Inflammatory macrophage (primary cell): ENCODE measurements at regions not wholly inside any gene's neighbourhood (a gene's known extent, or its start where the extent isn't known, plus 50 kb on each side); places are given as distances from the start of the nearest gene placed in this dataset.

Experiments used
- DNase-seq, 2 donors: peaks; one replicate each; pipeline ENCODE4 v3.0.0-alpha.2; 2020 to 2022

GRCh38 chr22:49380095-49380827, 447.4 kb downstream of the BRD1 start:
- no peak for DNase-seq

DNA sequence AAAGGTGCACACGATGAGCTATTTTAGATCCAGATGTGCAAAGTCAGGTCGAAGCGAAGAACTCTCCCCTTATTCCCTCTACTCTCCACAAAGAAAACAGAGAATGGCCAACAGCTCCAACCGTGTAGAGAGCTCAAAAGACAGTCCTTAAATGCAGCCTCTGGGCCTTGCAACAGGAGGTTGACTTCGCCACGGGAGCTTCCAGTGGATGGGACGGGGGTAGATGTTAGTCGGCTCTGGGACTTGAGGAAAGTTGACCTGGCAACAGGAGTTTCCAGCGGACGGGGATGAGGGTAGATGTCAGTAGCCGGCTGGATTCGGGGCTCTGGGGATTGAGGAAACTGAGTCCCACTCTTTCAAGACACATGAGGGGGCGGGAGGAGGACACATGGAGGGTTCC, 450.4 kb downstream of the BRD1 start:
- DNase-seq: no peak

GRCh38 chr22:49373801-49374226, 453.9 kb downstream of the BRD1 start:
- DNase-seq: no peak

- DNase-seq: no peak
These were observed 454.4 kb downstream of the BRD1 start for GRCh38 chr22:49373289-49373666.

DNA sequence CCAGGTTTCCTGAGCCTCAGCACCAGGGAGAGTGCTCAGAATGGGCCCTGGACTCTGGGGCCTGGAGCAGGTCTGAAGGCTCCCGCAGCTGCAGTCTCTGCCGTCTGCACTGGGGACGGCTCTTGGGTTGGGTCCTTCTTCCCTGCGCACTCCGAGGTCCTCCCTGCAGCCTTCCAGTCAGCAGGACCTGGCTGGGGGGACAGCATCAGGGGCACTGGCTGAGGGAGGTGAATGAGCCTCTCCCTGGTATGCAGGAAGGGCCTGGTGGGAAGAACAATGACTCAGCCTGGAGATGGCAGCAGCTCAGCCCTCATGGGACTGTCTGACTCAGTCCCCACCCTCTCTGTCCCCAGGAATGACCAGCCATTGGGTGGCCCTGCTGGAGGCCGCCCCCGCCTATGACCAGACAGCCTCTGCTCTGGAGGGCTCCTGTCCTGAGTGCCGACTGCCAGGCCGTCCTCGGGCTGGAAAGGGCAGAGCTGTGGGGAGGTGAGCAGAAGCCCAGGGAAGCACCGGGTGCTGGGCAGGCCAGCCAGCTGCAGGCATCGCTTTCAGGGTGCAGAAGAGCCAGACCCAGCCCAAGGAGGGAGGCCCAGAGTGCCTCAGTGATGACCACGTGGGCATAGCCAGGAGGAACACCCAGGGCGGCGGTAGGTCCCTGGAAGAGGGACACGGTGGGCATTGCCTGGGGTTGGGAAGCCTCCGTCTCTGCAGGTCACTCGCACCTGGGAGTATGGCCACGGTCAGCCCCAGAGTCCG, 455.0 kb downstream of the BRD1 start:
- DNase-seq: peak; percentile 30 to 62

DNA sequence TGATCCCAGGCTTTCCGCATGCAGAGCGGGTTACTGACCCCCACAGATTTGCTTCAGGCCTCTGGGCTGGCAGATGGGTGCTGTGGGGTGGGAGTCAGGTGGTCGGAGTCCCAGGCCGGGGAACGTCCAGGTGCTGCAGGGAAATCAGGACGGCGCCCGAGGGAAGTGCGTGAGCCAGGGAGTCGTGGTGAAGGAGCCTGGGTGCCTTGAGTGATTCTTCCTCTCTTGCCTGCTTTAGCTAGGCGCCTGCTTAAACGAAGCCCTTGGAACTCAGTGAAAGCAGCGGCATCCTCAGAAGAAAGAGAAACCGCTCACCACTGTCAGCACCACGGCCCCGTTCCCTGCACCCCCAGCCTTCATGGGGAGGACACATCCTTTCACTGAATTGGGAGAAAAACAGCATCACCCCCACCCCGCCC, 455.6 kb downstream of the BRD1 start:
- DNase-seq: no peak

DNA sequence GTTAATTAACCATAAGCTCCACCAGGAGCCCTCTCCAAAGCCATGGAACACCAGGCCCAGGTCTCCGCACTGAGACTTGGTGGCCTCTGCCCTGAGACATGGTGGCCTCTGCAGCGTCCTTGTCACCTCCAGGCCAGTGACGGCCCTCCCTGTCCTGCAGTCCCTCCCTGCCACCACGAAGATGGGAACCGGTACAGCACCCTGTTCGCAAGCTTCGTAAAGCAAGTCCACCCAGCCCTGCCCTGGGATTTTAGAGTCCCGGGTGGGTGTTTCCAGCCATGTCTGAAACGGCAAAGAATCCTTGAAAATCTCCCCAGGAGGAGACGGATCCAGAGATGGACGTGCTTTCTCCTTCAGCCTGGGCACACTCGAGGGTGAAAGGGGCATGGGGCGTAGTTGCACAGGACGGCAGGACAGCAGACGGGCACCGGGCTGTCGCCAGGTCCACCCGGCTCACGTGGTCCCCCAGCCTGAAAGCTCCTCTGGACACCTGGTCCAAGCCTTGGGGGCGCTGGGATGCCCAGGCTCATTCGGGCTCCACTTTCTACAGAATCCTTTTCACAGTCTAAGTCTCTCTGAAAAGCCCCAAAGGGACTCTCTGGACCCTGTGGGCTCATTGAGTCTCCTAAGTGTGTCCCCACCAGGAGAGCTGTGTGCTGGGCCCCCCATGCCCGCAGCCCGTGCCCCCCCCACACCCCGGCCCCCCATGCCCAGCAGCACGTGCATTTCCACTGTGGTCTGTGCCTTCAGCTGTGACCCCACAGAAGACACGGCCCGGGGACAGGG, 456.2 kb downstream of the BRD1 start:
- DNase-seq: no peak

GRCh38 chr22:49370627-49371301, 456.9 kb downstream of the BRD1 start:
- no peak for DNase-seq

DNA sequence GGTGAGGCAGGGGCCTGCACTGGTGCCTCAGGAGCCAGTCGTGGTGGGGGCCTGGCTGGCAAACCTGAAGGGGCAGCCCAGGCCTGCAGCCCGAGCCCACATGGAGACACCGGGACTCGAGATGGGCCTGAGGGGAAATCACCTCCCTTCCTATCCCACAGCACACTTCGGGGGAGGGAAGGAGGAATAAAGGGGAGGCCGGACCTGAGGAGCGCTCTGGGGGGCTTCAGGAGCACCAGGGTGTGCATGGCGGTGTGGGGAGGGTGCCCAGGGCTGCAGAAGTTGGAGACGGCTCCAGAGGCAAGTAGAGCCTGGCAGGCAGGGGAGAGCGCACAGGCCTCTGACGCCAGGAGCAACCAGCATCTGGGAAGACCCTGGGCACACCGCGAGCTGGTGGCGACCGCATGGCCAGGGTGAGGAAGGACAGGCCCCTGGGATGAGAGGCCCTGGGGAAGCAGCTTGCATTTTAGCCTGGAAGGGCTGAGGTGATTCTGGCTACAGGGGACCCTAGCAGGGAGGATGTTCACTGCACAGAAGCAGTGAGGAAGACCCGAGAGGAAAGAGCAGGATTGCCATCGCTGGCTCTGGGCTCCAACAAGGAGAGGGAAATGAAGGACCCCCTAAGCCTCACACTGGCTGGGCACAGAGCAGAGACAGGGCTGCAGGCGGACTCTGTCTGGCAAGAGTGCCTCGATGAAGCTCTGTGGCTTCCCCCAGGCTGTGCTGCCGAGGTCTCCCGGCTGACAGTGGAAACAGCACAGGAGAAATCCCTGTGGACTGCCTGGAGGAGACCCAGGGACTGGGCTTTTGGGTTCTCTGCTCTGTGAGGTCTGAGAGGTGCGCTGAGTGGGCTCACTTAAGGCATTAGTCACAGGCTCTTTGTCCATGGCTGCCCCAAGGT, 457.7 kb downstream of the BRD1 start:
- DNase-seq: no peak

- peak; percentile 4 to 41 for DNase-seq
These were observed 458.5 kb downstream of the BRD1 start for GRCh38 chr22:49368976-49369725.

DNA sequence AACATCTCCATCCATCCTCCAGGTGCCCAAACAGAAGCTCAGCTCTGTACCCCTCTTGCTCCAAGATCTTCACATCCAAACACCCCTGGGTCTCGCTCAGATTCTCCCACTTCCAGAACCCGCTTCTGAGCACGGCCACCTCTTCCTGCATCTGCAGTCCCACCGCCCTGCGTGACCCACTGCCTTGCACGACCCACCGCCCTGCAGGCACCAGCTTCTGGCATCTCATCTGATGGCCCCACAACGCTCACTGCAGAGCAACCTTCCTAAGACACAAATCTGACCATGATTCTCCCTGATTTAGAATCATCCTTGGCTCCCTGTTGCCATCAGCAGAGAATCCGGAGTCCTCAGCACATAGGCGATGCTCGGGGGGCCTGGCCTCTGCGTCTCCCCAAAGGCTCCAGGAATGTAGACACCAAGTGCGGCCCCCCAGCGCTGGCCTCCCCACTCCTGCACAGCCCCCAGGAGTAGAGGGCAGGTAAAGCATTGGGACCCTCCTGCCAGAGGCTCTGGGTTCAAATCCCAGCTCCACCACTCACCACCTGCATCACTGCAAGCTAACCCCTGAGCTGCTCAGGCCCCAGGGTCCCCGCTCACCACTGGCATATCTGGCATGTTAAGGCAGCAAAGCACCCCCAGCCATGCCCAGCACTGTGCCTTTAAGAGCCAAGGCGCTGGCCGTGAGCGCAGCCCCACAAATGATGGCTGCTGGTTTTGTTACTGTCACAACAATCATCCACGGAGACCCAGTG, 459.3 kb downstream of the BRD1 start:
- no peak for DNase-seq

DNA sequence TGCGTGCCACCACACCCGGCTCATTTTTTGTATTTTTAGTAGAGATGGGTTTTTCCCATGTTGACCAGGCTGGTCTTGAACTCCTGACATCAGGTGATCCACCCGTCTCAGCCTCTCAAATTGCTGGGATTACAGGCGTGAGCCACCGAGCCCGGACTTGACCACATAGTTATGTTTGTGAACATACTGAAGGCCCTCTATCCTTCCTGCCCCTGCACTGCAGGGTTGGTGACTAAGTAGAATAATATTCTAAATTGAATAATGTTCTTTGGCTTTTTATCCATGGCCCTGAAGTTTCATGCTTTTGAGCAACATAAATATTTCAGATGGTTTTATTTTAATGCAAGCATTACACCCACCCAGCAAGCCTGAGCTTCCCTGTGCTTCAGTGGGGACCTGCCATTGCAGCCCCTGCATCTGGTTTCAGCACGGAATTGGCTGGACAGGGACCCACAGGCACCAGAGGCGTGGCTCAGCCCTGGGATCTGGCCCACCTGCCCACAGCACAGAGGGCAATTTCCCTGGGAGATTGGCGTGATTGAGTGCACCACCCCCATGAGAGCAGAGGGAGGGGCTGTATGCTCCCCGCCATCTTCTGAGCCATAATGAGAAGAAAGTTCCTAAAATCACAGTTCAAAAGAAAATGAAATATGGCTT, 460.5 kb downstream of the BRD1 start:
- DNase-seq: no peak

GRCh38 chr22:49366437-49366836, 461.2 kb downstream of the BRD1 start:
- no peak for DNase-seq

DNA sequence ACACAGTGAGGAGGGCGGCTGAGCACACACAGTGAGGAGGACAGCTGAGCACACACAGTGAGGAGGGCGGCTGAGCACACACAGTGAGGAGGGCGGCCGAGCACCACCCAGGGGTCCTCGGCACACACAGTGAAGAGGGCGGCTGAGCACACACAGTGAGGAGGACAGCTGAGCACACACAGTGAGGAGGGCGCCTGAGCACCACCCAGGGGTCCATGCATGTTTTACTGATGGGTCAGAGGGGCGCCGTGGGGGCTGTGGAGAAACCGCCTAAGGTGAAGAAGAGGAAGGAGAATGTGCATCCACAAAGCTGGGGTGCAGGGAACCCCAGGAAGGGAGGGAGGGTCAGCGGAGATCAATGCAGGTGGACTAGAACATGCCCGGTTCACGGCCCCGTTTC, 461.8 kb downstream of the BRD1 start:
- DNase-seq: no peak

- no peak for DNase-seq
These were observed 462.4 kb downstream of the BRD1 start for GRCh38 chr22:49365191-49365837.

DNA sequence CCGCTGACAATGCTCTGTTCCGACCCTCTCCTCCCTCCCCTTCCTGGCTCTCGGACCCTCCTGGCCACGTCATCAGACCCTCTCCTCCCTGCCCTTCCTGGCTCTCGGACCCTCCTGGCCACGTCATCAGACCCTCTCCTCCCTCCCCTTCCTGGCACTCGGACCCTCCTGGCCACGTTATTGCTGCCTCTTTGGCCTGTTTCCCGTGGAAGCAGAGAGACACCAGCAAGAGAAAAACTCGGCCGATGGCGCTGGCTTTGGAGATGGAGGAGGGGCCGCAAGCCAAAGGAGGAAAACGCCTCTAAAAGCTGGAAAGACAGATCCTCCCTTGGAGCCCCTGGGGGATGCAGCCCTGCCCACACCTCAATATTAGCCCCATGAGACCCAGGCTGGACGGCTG, 463.3 kb downstream of the BRD1 start:
- DNase-seq: no peak

GRCh38 chr22:49363526-49364230, 464.0 kb downstream of the BRD1 start:
- no peak for DNase-seq

- no peak for DNase-seq
These were observed 465.3 kb downstream of the BRD1 start for GRCh38 chr22:49362211-49362839.
